KG1 (cell line): ENCODE measurements at regions not wholly inside any gene's neighbourhood (a gene's known extent, or its start where the extent isn't known, plus 50 kb on each side); places are given as distances from the start of the nearest gene placed in this dataset.
"Not testable (repeated sequence)": the region's sequence is repeated elsewhere in the genome, so short reads cannot be mapped to it uniquely, and the experiment has no call there.

ENCODE experiments used
- DNase-seq: peaks from one replicate; lab custom pipeline; 2025; lab: John Stamatoyannopoulos, UW

DNA sequence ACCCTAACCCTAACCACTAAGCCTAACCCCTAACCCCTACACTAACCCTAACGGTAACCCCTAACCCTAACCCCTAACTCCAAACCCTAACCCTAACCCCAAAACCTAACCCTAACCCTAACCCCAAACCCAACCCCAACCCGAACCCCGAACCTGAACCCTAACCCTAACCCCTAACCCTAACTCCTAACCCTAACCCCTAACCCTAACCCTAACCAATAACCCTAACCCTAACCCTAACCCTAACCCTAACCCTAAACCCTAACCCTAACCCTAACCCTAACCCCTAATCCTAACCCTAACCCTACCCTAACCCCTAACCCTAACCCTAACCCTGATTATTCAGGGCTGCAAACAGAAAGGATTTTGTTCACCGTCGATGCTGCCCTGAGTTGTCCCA, 144.6 kb upstream of the DUSP22 start:
- DNase-seq: not testable (repeated sequence)

DNA sequence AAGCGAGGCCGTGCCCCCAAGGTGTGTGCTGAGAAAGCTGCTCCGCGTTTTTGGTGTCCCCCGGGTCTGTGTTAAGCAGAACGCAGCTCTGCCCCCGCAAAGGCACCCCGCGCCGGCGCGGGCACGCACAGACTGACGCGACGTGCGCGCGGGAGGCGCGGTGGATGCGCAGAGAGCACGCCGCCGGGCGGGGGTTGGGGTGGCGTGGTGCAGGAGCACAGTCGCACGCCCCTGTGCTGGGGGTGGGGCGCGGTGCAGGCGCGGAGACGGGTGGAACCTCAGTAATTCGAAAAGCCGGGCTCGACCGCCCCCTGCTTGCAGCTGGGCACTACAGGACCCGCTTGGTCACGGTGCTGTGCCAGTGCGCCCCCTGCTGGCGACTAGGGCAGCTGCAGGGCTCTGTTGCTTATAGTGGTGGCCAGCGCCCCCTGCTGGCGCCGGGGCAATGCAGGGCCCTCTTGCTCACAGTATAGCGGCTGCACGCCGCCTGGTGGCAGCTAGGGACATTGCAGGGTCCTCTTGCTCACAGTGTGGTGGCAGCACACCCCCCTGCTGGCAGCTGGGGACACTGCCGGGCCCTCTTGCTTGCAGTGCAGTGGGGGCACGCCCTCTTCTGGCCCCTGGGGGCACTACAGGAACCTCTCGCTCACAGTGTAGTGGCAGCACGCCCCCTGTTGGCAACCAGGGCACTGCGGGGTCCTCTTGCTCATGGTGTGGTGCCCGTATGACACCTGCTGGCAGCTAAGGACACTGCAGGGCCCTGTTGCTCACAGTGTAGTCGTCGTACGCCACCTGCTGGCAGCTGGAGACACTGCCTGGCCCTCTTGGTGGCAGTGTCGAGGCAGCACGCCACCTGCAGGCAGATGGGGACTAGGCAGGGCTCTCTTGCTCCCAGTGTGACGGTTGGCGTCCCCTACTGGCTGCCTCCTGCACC, 144.0 kb upstream of the DUSP22 start:
- DNase-seq: not testable (repeated sequence)

- DNase-seq: not testable (repeated sequence)
Measured at GRCh38 chr6:150147-150546, 142.1 kb upstream of the DUSP22 start.

GRCh38 chr6:152436-152835, 139.9 kb upstream of the DUSP22 start:
- not testable (repeated sequence) for DNase-seq

DNA sequence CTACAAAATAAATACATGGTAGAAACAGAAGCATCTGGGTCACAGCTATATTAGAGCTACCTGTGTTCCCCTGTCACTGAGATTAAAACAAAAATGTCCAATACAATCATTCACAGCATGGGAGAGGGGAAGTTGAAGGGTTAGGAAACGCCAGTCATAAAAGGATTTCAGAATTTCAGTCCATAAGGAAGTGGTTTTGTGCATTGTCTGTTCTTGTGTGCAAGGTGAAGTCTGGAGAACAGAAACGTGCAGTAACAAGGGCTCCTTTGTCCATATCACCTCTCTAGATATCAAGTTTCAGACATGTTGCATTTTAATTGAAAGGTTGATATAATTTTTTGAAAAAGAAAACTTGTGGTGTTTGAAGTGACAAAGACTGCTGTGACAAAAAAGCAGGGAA, 139.3 kb upstream of the DUSP22 start:
- not testable (repeated sequence) for DNase-seq

DNA sequence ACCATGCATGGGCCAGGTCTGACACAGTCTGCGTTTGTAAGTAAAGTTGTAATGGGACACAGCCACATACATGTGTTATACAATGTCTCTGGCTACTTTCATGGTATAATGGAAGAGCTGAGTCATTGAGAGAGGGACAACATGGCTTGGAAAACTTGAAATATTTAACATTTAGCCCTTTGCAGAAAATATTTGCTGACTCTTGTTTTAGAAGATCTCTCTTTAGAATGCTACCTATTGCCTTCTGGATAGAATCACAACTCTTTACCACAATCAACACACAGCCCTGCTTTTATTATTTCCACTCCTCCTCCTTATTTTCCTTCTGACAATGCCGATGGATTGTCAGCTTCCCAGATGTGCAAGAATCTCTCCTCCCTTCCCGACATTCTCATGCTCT, 138.4 kb upstream of the DUSP22 start:
- not testable (repeated sequence) for DNase-seq

DNA sequence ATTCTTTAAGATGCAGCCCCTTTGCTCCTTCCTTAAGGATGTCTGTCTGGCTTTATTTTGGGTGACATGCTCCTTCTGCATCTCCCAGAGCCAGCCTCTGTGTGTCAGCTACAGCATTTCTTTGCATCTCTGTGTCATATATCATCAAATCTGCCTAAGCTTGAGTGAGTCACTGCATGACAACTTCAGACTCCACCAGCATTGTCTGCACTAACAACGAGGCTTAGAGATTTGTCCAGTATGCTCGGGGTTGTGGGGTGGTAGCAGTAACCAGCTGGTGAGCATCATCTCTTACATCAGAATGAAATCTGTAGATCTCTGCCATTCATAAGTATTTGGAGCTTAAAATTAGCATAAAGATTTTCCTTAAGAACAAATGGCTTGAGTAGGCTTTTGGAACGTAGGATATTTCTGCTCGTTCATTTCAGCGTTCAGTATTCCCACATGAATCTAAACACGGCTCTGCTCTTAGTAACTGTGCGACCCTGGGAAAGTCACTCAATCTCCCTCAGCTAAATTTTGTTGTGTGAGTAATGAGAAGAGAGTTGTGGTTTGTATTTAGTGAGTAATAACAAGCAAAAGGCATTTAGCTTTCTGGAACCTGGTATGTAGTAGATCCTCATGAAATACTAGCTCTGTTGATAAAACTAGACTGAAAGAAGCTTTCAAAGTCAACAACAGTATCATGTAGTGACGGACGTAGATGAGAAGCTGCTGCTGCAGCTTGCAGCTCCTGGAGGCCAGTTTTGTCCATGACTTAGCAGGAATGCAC, 137.8 kb upstream of the DUSP22 start:
- DNase-seq: not testable (repeated sequence)

DNA sequence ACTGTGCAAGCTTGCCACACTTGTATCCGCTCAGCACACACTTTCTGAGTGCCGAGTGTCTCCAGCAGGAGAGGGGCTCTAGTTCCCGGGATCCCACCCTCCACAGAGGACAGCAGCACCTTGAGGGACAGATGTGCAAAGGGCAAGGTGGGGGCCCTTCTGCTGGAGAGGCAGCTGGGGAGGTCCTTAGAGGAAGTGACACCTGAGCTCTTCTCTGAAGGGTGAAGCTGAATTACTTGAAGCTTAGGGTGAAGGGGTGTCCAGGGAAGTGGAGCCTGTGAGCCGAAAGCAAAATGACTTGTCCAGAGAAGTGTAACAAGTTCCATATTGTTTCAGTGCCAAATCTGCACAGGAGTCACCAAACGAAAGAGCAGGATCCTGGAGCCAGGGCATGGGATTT, 136.3 kb upstream of the DUSP22 start:
- DNase-seq: no peak

GRCh38 chr6:156441-157140, 135.7 kb upstream of the DUSP22 start:
- not testable (repeated sequence) for DNase-seq

DNA sequence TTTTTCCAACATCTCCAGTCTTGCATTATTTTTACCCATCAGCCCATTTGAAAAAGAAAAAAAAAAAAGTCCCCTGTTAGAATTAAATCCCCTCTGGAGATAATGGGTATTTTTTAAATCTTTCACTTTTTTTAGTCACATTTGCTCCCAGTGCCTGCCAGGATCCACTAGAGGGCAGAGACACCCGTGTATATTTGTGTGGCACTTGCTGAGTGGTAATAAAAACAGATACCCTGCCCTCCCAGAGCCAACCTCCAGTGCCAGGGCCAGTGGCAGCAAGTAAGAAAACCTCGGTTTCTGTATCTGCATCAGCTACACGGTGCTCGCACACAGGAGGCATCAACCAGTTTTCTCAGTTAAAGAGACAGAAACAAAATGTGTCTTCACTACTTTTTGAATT, 135.1 kb upstream of the DUSP22 start:
- DNase-seq: not testable (repeated sequence)

DNA sequence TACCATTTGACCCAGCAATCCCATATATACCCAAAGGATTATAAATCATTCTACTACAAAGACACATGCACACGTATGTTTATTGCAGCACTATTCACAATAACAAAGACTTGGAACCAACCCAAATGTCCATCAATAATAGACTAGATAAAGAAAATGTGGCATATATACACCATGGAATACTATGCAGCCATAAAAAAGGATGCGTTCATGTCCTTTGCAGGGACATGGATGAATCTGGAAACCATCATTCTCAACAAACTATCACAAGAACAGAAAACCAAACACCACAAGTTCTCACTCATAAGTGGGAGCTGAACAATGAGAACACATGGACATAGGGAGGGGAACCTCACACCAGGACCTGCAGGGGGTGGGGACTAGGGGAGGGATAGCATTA, 130.6 kb upstream of the DUSP22 start:
- DNase-seq: not testable (repeated sequence)

GRCh38 chr6:164720-165119, 127.6 kb upstream of the DUSP22 start:
- no peak for DNase-seq

- no peak for DNase-seq
Measured at GRCh38 chr6:165263-165662, 127.0 kb upstream of the DUSP22 start.

GRCh38 chr6:165906-166305, 126.4 kb upstream of the DUSP22 start:
- DNase-seq: no peak

DNA sequence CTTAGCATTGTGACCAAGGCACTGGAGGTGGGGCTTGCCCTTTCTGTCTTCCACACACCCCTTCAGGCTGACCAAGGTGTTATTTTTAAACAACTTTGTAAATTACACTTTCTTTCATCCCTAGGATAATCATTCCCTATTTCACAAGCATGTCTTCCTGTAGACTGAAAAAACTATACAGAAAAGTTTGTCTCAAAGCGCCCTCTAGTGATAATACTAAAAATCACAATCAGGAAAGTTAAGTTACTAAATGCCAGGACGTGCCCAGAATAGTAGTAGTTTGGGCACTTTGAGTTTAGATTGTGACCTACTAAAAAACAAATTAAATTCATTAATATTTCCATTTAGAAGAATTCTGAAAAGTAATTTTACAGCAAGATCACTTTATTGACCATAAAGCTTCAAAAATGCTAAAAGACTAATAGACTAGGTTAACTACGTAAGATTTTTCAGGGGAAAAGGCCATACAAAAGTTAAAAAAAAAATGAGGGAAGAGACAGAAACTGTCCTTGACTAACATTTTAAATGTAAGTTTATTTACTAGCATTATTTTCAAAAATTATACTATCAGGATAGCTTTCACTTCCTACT, 123.3 kb upstream of the DUSP22 start:
- DNase-seq: peak; percentile 45

DNA sequence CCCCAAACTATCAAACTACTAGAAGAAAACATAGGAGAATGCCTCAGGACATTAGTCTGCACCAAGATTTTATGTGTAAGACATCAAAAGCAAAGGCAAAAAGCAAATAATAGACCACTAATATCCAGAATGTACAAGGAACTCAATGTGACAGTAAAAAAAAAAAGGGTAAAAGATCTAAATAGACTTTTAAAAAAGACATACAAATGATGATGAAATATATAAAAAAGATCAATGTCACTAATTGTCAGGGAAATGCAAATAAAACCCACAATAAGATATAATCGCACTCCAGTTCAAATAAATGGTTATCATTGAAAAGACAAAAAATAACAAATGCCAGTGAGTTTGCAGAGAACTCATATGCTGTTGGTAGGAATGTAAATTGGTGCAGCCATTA, 118.3 kb upstream of the DUSP22 start:
- DNase-seq: no peak

DNA sequence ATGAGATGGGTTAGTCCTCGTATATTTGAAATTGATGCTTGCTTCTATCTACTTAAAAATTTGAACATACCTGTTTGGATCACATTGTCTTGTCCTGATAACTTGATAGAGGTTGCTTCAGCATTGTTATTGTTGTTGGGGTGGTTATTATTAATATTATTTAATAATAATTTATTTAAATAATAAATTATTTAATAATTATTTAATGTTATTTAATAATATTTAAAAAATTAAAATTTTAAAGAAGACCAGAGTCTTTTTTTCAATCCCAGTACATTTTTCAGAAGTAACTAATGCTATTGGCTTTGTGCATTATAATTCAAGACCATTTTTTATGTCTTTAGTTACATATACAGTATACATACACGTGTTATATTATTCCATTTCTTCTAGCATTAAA, 116.6 kb upstream of the DUSP22 start:
- DNase-seq: no peak

DNA sequence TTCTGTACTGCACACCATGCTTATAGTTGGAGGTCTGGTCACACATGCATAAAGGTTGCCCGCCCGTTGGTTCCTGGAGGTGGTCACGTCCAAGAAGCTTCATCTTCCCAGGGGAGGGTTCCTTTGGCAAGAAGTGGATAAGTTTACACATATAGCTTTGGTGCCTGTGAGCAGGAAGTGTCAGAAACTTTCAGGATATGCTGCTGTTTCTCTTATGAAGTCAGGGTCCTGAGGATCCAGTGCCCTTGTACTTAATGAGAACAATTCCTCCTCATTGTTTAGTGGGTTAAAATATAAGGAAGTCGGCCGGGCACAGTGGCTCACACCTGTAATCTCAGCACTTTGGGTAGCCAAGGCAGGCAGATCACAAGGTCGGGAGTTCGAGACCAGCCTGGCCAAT, 115.5 kb upstream of the DUSP22 start:
- no peak for DNase-seq

GRCh38 chr6:178119-178518, 114.2 kb upstream of the DUSP22 start:
- no peak for DNase-seq

DNA sequence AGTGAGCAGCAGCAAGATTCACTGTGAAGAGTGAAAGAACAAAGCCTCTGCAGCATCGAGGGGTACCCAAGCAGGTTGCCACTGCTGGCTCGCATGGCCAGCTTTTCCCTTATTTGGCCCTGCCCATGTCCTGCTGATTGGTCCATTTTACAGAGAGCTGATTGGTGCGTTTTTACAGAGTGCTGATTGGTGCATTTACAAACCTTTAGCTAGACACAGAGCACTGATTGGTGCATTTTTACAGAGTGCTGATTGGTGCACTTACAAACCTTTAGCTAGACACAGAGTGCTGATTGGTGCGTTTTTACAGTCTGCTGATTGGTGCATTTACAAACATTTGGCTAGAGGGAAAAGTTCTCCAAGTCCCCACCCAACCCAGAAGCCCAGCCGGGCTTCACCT, 113.4 kb upstream of the DUSP22 start:
- not testable (repeated sequence) for DNase-seq

DNA sequence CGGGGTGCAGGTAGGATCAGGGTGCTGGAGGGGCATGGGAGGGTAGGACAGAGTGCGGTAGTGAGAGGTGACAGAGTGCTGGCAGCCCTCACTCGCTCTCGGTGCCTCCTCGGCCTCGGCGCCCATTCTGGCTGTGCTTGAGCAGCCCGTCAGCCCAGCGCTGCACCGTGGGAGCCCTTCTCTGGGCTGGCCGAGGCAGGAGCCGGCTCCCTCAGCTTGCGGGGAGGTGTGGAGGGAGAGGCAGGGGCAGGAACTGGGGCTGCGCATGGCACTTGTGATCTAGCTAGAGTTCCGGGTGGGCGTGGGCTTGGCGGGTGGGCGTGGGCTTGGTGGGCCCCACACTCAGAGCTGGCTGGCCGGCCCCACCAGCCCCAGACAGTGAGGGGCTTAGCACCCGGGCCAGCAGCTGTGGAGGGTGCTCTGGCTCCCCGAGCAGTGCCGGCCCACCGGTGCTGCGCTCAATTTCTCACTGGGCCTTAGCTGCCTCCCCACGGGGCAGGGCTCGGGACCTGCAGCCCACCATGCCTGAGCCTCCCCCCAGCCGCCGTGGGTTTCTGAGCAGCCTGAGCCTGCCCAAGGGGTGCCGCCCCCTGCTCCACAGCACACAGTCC, 112.8 kb upstream of the DUSP22 start:
- no peak for DNase-seq
